Suppressor macrophage (primary cell): ENCODE measurements at regions not wholly inside any gene's neighbourhood (a gene's known extent, or its start where the extent isn't known, plus 50 kb on each side); places are given as distances from the start of the nearest gene placed in this dataset.

Experiments used
- DNase-seq, 4 experiments: peaks; one replicate each; pipeline ENCODE4 v3.0.0-alpha.2; 2020 to 2022

GRCh38 chr2:133721118-133721517 lies 152.9 kb upstream of the NCKAP5 start:
- no peak for DNase-seq

- no peak for DNase-seq
These were observed 154.9 kb upstream of the NCKAP5 start for GRCh38 chr2:133723133-133723532.

GRCh38 chr2:133726973-133727372 lies 158.7 kb upstream of the NCKAP5 start:
- DNase-seq: no peak

- DNase-seq: no peak
These were observed 163.8 kb upstream of the NCKAP5 start for GRCh38 chr2:133732059-133732458.

- DNase-seq: no peak
These were observed 165.0 kb upstream of the NCKAP5 start for GRCh38 chr2:133732982-133733900.

GRCh38 chr2:133733901-133734255 lies 165.6 kb upstream of the NCKAP5 start:
- DNase-seq: no peak

GRCh38 chr2:133734716-133735495 lies 166.6 kb upstream of the NCKAP5 start:
- DNase-seq: no peak

- no peak for DNase-seq
These were observed 168.4 kb upstream of the NCKAP5 start for GRCh38 chr2:133736674-133737073.

GRCh38 chr2:133737242-133737993 lies 169.2 kb upstream of the NCKAP5 start:
- no peak for DNase-seq

GRCh38 chr2:133739039-133739438 lies 170.8 kb upstream of the NCKAP5 start:
- DNase-seq: no peak

- DNase-seq: no peak
These were observed 172.2 kb upstream of the NCKAP5 start for GRCh38 chr2:133740500-133740899.

GRCh38 chr2:133748007-133748700 lies 179.9 kb upstream of the NCKAP5 start:
- no peak for DNase-seq

GRCh38 chr2:133753665-133754064 lies 185.4 kb upstream of the NCKAP5 start:
- DNase-seq: no peak

GRCh38 chr2:133755480-133756300 lies 187.4 kb upstream of the NCKAP5 start:
- no peak for DNase-seq

- no peak for DNase-seq
These were observed 188.6 kb upstream of the NCKAP5 start for GRCh38 chr2:133756833-133757232.

GRCh38 chr2:133760376-133760775 lies 192.1 kb upstream of the NCKAP5 start:
- no peak for DNase-seq

- DNase-seq: no peak
These were observed 197.4 kb upstream of the NCKAP5 start for GRCh38 chr2:133765658-133766057.

GRCh38 chr2:133766164-133766832 lies 198.0 kb upstream of the NCKAP5 start:
- no peak for DNase-seq

GRCh38 chr2:133768256-133768655 lies 200.0 kb upstream of the NCKAP5 start:
- no peak for DNase-seq

GRCh38 chr2:133768658-133769435 lies 200.6 kb upstream of the NCKAP5 start:
- no peak for DNase-seq
